ENCODE measurements at regions not wholly inside any gene's neighbourhood (a gene's known extent, or its start where the extent isn't known, plus 50 kb on each side); places are given as distances from the start of the nearest gene placed in this dataset.

- no peak for DNase-seq (ENCODE audit: low read depth in 2 of 2, low spot score in 1 of 2)
These were observed 52.0 kb upstream of the GRAMD1B start for GRCh38 chr11:123378096-123378495.

GRCh38 chr11:123377355-123377754, 52.7 kb upstream of the GRAMD1B start:
- DNase-seq (ENCODE audit: low read depth in 2 of 2, low spot score in 1 of 2), result no peak

- no peak for DNase-seq (ENCODE audit: low read depth in 2 of 2, low spot score in 1 of 2)
These were observed 54.2 kb upstream of the GRAMD1B start for GRCh38 chr11:123375832-123376231.

- DNase-seq (ENCODE audit: low read depth in 2 of 2, low spot score in 1 of 2), result no peak
These were observed 55.5 kb upstream of the GRAMD1B start for GRCh38 chr11:123374622-123374968.

GRCh38 chr11:123373754-123374621, 56.1 kb upstream of the GRAMD1B start:
- no peak for DNase-seq (ENCODE audit: low read depth in 2 of 2, low spot score in 1 of 2)

GRCh38 chr11:123371506-123372297, 58.4 kb upstream of the GRAMD1B start:
- no peak for DNase-seq (ENCODE audit: low read depth in 2 of 2, low spot score in 1 of 2)

- no peak for DNase-seq (ENCODE audit: low read depth in 2 of 2, low spot score in 1 of 2)
These were observed 63.1 kb upstream of the GRAMD1B start for GRCh38 chr11:123366924-123367323.

- no peak for DNase-seq (ENCODE audit: low read depth in 2 of 2, low spot score in 1 of 2)
These were observed 64.1 kb upstream of the GRAMD1B start for GRCh38 chr11:123365955-123366354.

- no peak for DNase-seq (ENCODE audit: low read depth in 2 of 2, low spot score in 1 of 2)
These were observed 66.0 kb upstream of the GRAMD1B start for GRCh38 chr11:123364080-123364479.

GRCh38 chr11:123363556-123363955, 66.5 kb upstream of the GRAMD1B start:
- no peak for DNase-seq (ENCODE audit: low read depth in 2 of 2, low spot score in 1 of 2)

GRCh38 chr11:123362941-123363340, 67.1 kb upstream of the GRAMD1B start:
- DNase-seq (ENCODE audit: low read depth in 2 of 2, low spot score in 1 of 2), result no peak

- DNase-seq (ENCODE audit: low read depth in 2 of 2, low spot score in 1 of 2), result no peak
These were observed 67.9 kb upstream of the GRAMD1B start for GRCh38 chr11:123362186-123362585.

- no peak for DNase-seq (ENCODE audit: low read depth in 2 of 2, low spot score in 1 of 2)
These were observed 69.0 kb upstream of the GRAMD1B start for GRCh38 chr11:123361110-123361509.

GRCh38 chr11:123360267-123360936, 69.7 kb upstream of the GRAMD1B start:
- DNase-seq (ENCODE audit: low read depth in 2 of 2, low spot score in 1 of 2), result no peak

GRCh38 chr11:123357990-123358827, 71.9 kb upstream of the GRAMD1B start:
- DNase-seq (ENCODE audit: low read depth in 2 of 2, low spot score in 1 of 2), result no peak

- DNase-seq (ENCODE audit: low read depth in 2 of 2, low spot score in 1 of 2), result no peak
These were observed 72.6 kb upstream of the GRAMD1B start for GRCh38 chr11:123357353-123357989.

- no peak for DNase-seq (ENCODE audit: low read depth in 2 of 2, low spot score in 1 of 2)
These were observed 73.5 kb upstream of the GRAMD1B start for GRCh38 chr11:123356539-123356938.

GRCh38 chr11:123354371-123354975, 75.6 kb upstream of the GRAMD1B start:
- no peak for DNase-seq (ENCODE audit: low read depth in 2 of 2, low spot score in 1 of 2)

GRCh38 chr11:123351375-123351774, 78.7 kb upstream of the GRAMD1B start:
- DNase-seq (ENCODE audit: low read depth in 2 of 2, low spot score in 1 of 2), result no peak

GRCh38 chr11:123349382-123349781, 80.7 kb upstream of the GRAMD1B start:
- no peak for DNase-seq (ENCODE audit: low read depth in 2 of 2, low spot score in 1 of 2)

All from stimulated activated CD8-positive, alpha-beta memory T cell treated with anti-CD3 and anti-CD28 coated beads, Interleukin-4, amount 100 ng/mL, for 4 hours (primary cell).